ENCODE measurements at regions not wholly inside any gene's neighbourhood (a gene's known extent, or its start where the extent isn't known, plus 50 kb on each side); places are given as distances from the start of the nearest gene placed in this dataset.

DNA sequence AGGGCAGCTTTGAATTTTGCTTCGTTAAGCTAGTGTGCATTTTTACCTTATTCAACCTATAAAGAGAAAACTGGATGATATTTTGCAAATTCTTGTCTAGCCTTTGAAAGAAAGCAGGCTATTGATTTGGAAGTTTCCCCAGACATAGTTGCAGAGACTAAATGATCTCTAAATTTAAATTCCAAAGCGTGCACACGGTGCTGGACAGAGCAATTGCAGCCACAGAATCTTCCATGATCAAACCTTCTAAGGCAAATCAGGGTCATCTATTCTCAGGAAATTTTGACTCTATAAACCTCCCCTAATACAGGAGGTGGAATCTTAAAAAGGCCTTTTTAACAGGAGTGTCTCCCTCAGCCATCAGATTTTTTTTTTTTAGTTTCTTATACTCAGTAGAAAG is 159.9 kb downstream of the MDFIC start:
- DNase-seq (ENCODE audit: low spot score): no peak

DNA sequence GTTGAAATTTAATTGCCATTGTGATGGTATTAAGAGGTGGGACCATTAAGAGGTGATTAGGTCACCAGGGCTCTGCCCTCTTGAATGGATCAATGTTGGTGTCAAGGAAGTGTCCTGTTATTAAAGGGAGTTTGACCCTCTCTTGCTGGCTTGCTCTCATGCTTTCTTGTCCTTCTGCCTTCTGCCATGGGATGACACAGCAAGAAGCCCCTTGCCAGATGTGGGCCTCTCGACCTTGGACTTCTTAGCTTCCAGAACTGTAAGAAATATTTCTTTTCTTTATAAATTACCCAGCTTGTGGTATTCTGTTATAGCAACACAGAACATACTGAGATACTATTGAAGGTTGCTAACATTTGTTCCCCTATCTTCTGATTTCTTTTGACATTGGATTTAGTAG is 157.0 kb downstream of the MDFIC start:
- DNase-seq (ENCODE audit: low spot score): no peak

DNA sequence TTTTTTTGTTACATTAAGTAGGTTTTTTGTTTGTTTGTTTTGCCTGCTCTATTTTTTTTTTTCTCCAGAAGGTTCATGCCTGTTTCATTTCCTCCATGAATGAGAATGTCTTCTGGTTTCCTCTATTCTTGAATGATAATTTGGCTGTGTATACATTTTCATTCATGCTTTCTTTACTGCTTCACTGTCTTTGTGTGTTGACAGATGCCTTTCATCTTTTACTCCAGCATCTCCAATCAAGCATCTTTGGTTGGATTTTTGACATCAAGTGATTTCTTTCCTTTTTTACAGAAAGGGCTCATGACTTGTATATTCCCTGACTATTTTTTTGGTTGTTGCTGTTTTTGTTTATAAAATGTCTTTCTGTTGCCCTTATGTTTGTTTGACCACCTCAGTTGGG is 156.5 kb downstream of the MDFIC start:
- DNase-seq (ENCODE audit: low spot score): no peak

DNA sequence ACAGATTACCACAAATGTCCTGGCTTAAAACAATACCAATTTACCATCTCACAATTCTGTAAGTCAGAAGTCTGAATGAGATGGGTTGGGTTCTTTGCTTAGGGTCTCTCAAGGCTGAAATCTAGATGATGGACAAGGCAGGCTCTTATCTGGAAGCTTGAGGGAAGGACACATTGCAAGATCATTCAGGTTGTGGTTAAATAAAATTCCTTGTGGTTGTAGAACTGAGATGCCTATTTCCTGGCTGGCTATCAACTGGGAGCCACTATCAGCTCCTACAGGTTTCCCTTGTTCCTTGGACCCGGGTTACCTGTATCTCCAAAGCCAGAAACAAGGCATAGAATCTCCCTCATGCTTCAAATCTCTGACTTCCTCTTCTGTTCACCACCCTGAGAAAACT is 148.4 kb downstream of the MDFIC start:
- DNase-seq (ENCODE audit: low spot score): no peak

Data from COLO829 (cell line).